HCT116 (cell line): ENCODE measurements at regions not wholly inside any gene's neighbourhood (a gene's known extent, or its start where the extent isn't known, plus 50 kb on each side); places are given as distances from the start of the nearest gene placed in this dataset.

Experiments
- ATAC-seq: fragments of 200-7000 bp; cut with Tn5 transposase; 2 replicates; pipeline ENCODE4 v1.9.1; 2020; ENCODE audit warnings: mild to moderate bottlenecking, moderate library complexity
- BruUV-seq: library from RNA; stranded (reverse); fragments of 400-500 nt; replicated peaks from 2 replicates; lab custom pipeline; 2021; lab: Mats Ljungman, UMichigan
- CTCF ChIA-PET: fragments of 300-600 bp; sonication (Branson Sonifier 250); formaldehyde crosslinking; loops from one replicate; lab custom pipeline; 2021; ENCODE audit warnings: antibody characterized with exemption; lab: Charles Lee
- POLR2A ChIA-PET: fragments of 300-600, 350-600 bp; sonication (Branson Sonifier 250); formaldehyde crosslinking; loops from one replicate; lab custom pipeline; 2021; ENCODE audit warnings: antibody characterized with exemption; lab: Charles Lee
- RAD21 ChIA-PET, 2 experiments: fragments of 300-600 bp; sonication (Branson Sonifier 250); formaldehyde crosslinking; loops; one replicate each; lab custom pipeline; 2023; ENCODE audit warnings: low total read pairs in 2 of 2; ENCODE audit not compliant: uncharacterized antibody in 2 of 2, unreplicated experiment in 2 of 2, low non-redundant PET in 1 of 2; lab: Charles Lee
- DNase-seq: peaks from one replicate; pipeline ENCODE4 v3.0.0-alpha.2; 2010; ENCODE audit warnings: low read depth, low spot score
- H2AFZ ChIP-seq: fragments of 200-600 bp; shearing (Covaris generic), sonication (generic); 2 replicates; pipeline ENCODE4 v1.6.1; 2017; ENCODE audit warnings: low read depth, mixed run types, mixed read lengths, antibody characterized with exemption, low read length; ENCODE audit not compliant: poor library complexity, severe bottlenecking
- H3K27ac ChIP-seq: 2 replicates; pipeline ENCODE4 v1.5.1; 2012; ENCODE audit warnings: low read depth, low read length
- H3K27me3 ChIP-seq: fragments of 200-600 bp; sonication (generic); 2 replicates; pipeline ENCODE4 v1.6.1; 2016; ENCODE audit warnings: mixed run types, low read length, mixed read lengths; ENCODE audit not compliant: insufficient read depth
- H3K36me3 ChIP-seq, 2 experiments: fragments of 200-500 bp in 1 of 2; fragments of 200-600 bp in 1 of 2; sonication (Bioruptor generic) in 1 of 2; sonication (generic) in 1 of 2; 2 replicates each; pipeline versions ENCODE4 v1.5.1 to v1.6.1; 2014 to 2016; ENCODE audit warnings: low read length in 2 of 2, inconsistent platforms in 1 of 2, mixed read lengths in 1 of 2, mixed run types in 1 of 2; ENCODE audit not compliant: insufficient read depth in 2 of 2, control insufficient read depth in 1 of 2
- H3K4me1 ChIP-seq, 2 experiments: fragments of 200-600 bp in 1 of 2; sonication (generic) in 1 of 2; 2 replicates each; pipeline versions ENCODE4 v1.5.1 to v1.6.1; 2012 to 2017; ENCODE audit warnings: low read length in 2 of 2, inconsistent platforms in 1 of 2, mild to moderate bottlenecking in 1 of 2, mixed read lengths in 1 of 2, mixed run types in 1 of 2, moderate library complexity in 1 of 2; ENCODE audit not compliant: insufficient read depth in 2 of 2, control insufficient read depth in 1 of 2
- H3K4me2 ChIP-seq: fragments of 200-600 bp; sonication (generic); 2 replicates; pipeline ENCODE4 v1.6.1; 2017; ENCODE audit warnings: mixed run types, low read length, mixed read lengths
- H3K4me3 ChIP-seq, 2 experiments: fragments of 200-600 bp in 1 of 2; sonication (generic) in 1 of 2; replicated peaks in 1 of 2; 2 replicates each; pipeline ENCODE4 v1.5.1; 2011 to 2016; ENCODE audit warnings: low read length in 2 of 2, control low read depth in 1 of 2, low read depth in 1 of 2, mild to moderate bottlenecking in 1 of 2, mixed read lengths in 1 of 2, mixed run types in 1 of 2
- H3K79me2 ChIP-seq: fragments of 200-600 bp; sonication (generic); 2 replicates; pipeline ENCODE4 v1.6.1; 2017; ENCODE audit warnings: mild to moderate bottlenecking, mixed run types, low read length, moderate library complexity, mixed read lengths; ENCODE audit not compliant: insufficient read depth
- H3K9ac ChIP-seq: fragments of 200-600 bp; sonication (generic); 2 replicates; pipeline ENCODE4 v1.6.1; 2016; ENCODE audit warnings: low read length, mixed read lengths
- H3K9me2 ChIP-seq: fragments of 200-600 bp; sonication (generic), shearing (Covaris generic); 2 replicates; pipeline ENCODE4 v1.6.1; 2017; ENCODE audit warnings: mixed run types, mild to moderate bottlenecking, moderate library complexity; ENCODE audit not compliant: insufficient read depth
- H3K9me3 ChIP-seq, 2 experiments: fragments of 200-500 bp in 1 of 2; fragments of 200-600 bp in 1 of 2; sonication (Bioruptor generic) in 1 of 2; sonication (generic) in 1 of 2; 2 replicates each; pipeline ENCODE4 v1.6.1; 2014 to 2017; ENCODE audit warnings: low read length in 2 of 2, mixed read lengths in 2 of 2, inconsistent platforms in 1 of 2, low read depth in 1 of 2, mild to moderate bottlenecking in 1 of 2, mixed run types in 1 of 2, moderate library complexity in 1 of 2; ENCODE audit not compliant: control insufficient read depth in 1 of 2, insufficient read depth in 1 of 2
- H4K20me1 ChIP-seq: fragments of 200-600 bp; sonication (generic), shearing (Covaris generic); 2 replicates; pipeline ENCODE4 v1.6.1; 2017; ENCODE audit warnings: mixed run types, mild to moderate bottlenecking, moderate library complexity; ENCODE audit not compliant: insufficient read depth
- ATF3 ChIP-seq: IDR thresholded peaks from 2 replicates; pipeline ENCODE4 v1.6.1; 2012
- CEBPB ChIP-seq: IDR thresholded peaks from 2 replicates; pipeline ENCODE4 v1.6.1; 2012; ENCODE audit warnings: low read depth
- EGR1 ChIP-seq: IDR thresholded peaks from 2 replicates; pipeline ENCODE4 v1.6.1; 2012; ENCODE audit warnings: low read depth
- ELF1 ChIP-seq: IDR thresholded peaks from 2 replicates; pipeline ENCODE4 v1.6.1; 2012; ENCODE audit warnings: low read depth, borderline replicate concordance
- SIN3A ChIP-seq: IDR thresholded peaks from 2 replicates; pipeline ENCODE4 v1.6.1; 2012; ENCODE audit warnings: low read depth
- SP1 ChIP-seq: IDR thresholded peaks from 2 replicates; pipeline ENCODE4 v1.6.1; 2012; ENCODE audit warnings: low read depth
- ZBTB33 ChIP-seq: IDR thresholded peaks from 2 replicates; pipeline ENCODE4 v1.6.1; 2011; ENCODE audit warnings: mild to moderate bottlenecking, low read length, moderate library complexity; ENCODE audit not compliant: insufficient replicate concordance; ENCODE audit errors: extremely low read depth
- ZFX ChIP-seq: fragments of 450-650 bp; IDR thresholded peaks from 2 replicates; pipeline ENCODE4 v1.6.1; 2017
- intact Hi-C: fragments of 100-400 bp; cut with micrococcal nuclease; formaldehyde crosslinking; loops from 2 replicates; pipeline ENCODE4 v1.10.0; 2022
- TF ChIP-seq, protein P1 (sequence below), 3 experiments: fragments of 200-600 bp in 1 of 3; sonication (generic) in 1 of 3; IDR thresholded peaks in 2 of 3; conservative IDR thresholded peaks in 1 of 3; 2 replicates each; pipeline ENCODE4 v1.5.1; 2012 to 2017; ENCODE audit warnings: low read depth in 2 of 3, low read length in 2 of 3, antibody characterized with exemption in 1 of 3, borderline replicate concordance in 1 of 3, control low read depth in 1 of 3, mild to moderate bottlenecking in 1 of 3, mixed read lengths in 1 of 3, mixed run types in 1 of 3, moderate library complexity in 1 of 3; ENCODE audit not compliant: insufficient read depth in 1 of 3

DNA sequence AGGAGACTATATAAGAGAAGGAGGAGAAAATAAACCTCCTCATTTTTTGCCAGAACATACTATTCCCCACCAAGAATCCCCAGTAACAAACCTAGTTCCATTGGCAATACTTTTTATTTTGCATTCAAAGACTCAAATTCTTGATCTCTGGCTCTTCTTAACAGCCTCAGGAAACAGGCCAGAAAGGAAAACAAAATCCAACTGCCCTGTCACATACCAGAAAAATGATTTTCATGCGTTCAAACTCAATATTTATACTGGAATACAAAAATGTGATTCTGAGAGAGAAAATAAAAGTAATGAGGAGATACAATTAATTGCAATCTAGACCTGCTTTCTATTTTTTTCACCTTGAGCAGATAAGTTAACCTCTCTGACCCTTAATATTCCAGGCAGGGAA is 435.9 kb upstream of the AUTS2 start (continued):
- TF ChIP-seq SP1 (no peak), ZFX (no peak)

GRCh38 chr7:69162931-69163670 is 435.2 kb upstream of the AUTS2 start:
- no peak overlapping the region for H3K4me3 ChIP-seq
- no peaks in the 10 kb centered on the region for H4K20me1 ChIP-seq
- H3K79me2 ChIP-seq: no peaks in the 10 kb centered on the region
- ChIA-PET CTCF (no interaction called here), POLR2A (no interaction called here)
- no peak for DNase-seq
- no peak for ATAC-seq
- no TSS peak for BruUV-seq
- H3K9me3 ChIP-seq: peaks cover 0 to 18% of the 10 kb centered on the region in 2 experiments; a peak in 2 of 4 replicates
- H2AFZ ChIP-seq: no peak overlapping the region
- TF ChIP-seq ELF1 (no peak), CEBPB (no peak), ATF3 (no peak), EGR1 (no peak), SP1 (no peak), ZBTB33 (no peak), ZFX (no peak), SIN3A (no peak)
- TF ChIP-seq, protein P1, sequence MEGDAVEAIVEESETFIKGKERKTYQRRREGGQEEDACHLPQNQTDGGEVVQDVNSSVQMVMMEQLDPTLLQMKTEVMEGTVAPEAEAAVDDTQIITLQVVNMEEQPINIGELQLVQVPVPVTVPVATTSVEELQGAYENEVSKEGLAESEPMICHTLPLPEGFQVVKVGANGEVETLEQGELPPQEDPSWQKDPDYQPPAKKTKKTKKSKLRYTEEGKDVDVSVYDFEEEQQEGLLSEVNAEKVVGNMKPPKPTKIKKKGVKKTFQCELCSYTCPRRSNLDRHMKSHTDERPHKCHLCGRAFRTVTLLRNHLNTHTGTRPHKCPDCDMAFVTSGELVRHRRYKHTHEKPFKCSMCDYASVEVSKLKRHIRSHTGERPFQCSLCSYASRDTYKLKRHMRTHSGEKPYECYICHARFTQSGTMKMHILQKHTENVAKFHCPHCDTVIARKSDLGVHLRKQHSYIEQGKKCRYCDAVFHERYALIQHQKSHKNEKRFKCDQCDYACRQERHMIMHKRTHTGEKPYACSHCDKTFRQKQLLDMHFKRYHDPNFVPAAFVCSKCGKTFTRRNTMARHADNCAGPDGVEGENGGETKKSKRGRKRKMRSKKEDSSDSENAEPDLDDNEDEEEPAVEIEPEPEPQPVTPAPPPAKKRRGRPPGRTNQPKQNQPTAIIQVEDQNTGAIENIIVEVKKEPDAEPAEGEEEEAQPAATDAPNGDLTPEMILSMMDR (IDR thresholded peaks at IDR 0.05 in 2 of 3, conservative IDR thresholded peaks at IDR 0.05 in 1 of 3; ENCODE audit: borderline replicate concordance in 1 of 3, insufficient read depth in 1 of 3, low read depth in 2 of 3, low read length in 2 of 3): no peak
- TF ChIP-seq, all 23 proteins: peak for 0
- no peaks in the 10 kb centered on the region for H3K4me1 ChIP-seq
- RAD21 ChIA-PET: no interaction called here
- H3K27ac ChIP-seq: no peak overlapping the region
- H3K36me3 ChIP-seq: no peaks in the 10 kb centered on the region
- H3K27me3 ChIP-seq: no peaks in the 10 kb centered on the region
- intact Hi-C loops: no loop called here
- H3K4me2 ChIP-seq: no peak overlapping the region
- H3K9me2 ChIP-seq: no peaks in the 10 kb centered on the region
- H3K9ac ChIP-seq: no peak overlapping the region
